NCI-H2171 (cell line): ENCODE measurements at regions not wholly inside any gene's neighbourhood (a gene's known extent, or its start where the extent isn't known, plus 50 kb on each side); places are given as distances from the start of the nearest gene placed in this dataset.
"Not testable (repeated sequence)": the region's sequence is repeated elsewhere in the genome, so short reads cannot be mapped to it uniquely, and the experiment has no call there.

Experiments
- DNase-seq: peaks from one replicate; lab custom pipeline; 2025; lab: John Stamatoyannopoulos, UW

GRCh38 chr6:12516070-12516469, 200.5 kb upstream of the PHACTR1 start:
- no peak for DNase-seq

GRCh38 chr6:12522347-12522746, 194.2 kb upstream of the PHACTR1 start:
- no peak for DNase-seq

- no peak for DNase-seq
Measured at GRCh38 chr6:12523726-12524125, 192.8 kb upstream of the PHACTR1 start.

GRCh38 chr6:12525276-12525675, 191.3 kb upstream of the PHACTR1 start:
- DNase-seq, result no peak

GRCh38 chr6:12527339-12527738, 189.2 kb upstream of the PHACTR1 start:
- no peak for DNase-seq

GRCh38 chr6:12528136-12528535, 188.4 kb upstream of the PHACTR1 start:
- DNase-seq, result no peak

- no peak for DNase-seq
Measured at GRCh38 chr6:12528581-12529363, 187.8 kb upstream of the PHACTR1 start.

GRCh38 chr6:12529364-12530019, 187.1 kb upstream of the PHACTR1 start:
- DNase-seq, result no peak

GRCh38 chr6:12530345-12530744, 186.2 kb upstream of the PHACTR1 start:
- DNase-seq, result no peak

GRCh38 chr6:12533586-12533985, 183.0 kb upstream of the PHACTR1 start:
- no peak for DNase-seq

- no peak for DNase-seq
Measured at GRCh38 chr6:12534069-12534853, 182.3 kb upstream of the PHACTR1 start.

GRCh38 chr6:12535586-12536314, 180.8 kb upstream of the PHACTR1 start:
- no peak for DNase-seq

- DNase-seq, result no peak
Measured at GRCh38 chr6:12536416-12536815, 180.2 kb upstream of the PHACTR1 start.

- DNase-seq, result no peak
Measured at GRCh38 chr6:12537389-12537788, 179.2 kb upstream of the PHACTR1 start.

- no peak for DNase-seq
Measured at GRCh38 chr6:12538881-12539357, 177.6 kb upstream of the PHACTR1 start.

GRCh38 chr6:12542319-12543115, 174.1 kb upstream of the PHACTR1 start:
- not testable (repeated sequence) for DNase-seq

- no peak for DNase-seq
Measured at GRCh38 chr6:12543953-12544352, 172.6 kb upstream of the PHACTR1 start.

GRCh38 chr6:12544821-12545565, 171.6 kb upstream of the PHACTR1 start:
- no peak for DNase-seq

GRCh38 chr6:12545619-12546409, 170.8 kb upstream of the PHACTR1 start:
- DNase-seq, result no peak
